ENCODE measurements at regions not wholly inside any gene's neighbourhood (a gene's known extent, or its start where the extent isn't known, plus 50 kb on each side); places are given as distances from the start of the nearest gene placed in this dataset.

DNA sequence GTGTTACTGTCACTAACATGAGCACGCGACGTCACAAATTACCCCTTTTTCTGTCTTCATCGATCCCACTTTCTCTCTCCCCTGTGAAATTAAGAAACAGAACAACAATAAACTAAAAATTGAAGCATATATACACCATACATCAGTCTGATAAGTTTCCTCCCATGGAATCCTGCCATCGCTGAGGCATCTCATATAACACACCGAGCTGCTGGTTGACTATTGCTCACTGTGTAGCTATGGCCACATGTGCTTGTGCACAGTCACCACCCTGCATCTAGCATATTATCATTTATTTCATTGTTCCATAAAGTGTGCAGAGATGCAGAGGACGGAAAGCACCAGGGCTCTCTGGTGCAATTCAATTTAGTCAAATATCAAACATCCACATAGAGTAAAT is 777.9 kb upstream of the ARRDC4 start (continued):
- TF ChIP-seq, protein P1, sequence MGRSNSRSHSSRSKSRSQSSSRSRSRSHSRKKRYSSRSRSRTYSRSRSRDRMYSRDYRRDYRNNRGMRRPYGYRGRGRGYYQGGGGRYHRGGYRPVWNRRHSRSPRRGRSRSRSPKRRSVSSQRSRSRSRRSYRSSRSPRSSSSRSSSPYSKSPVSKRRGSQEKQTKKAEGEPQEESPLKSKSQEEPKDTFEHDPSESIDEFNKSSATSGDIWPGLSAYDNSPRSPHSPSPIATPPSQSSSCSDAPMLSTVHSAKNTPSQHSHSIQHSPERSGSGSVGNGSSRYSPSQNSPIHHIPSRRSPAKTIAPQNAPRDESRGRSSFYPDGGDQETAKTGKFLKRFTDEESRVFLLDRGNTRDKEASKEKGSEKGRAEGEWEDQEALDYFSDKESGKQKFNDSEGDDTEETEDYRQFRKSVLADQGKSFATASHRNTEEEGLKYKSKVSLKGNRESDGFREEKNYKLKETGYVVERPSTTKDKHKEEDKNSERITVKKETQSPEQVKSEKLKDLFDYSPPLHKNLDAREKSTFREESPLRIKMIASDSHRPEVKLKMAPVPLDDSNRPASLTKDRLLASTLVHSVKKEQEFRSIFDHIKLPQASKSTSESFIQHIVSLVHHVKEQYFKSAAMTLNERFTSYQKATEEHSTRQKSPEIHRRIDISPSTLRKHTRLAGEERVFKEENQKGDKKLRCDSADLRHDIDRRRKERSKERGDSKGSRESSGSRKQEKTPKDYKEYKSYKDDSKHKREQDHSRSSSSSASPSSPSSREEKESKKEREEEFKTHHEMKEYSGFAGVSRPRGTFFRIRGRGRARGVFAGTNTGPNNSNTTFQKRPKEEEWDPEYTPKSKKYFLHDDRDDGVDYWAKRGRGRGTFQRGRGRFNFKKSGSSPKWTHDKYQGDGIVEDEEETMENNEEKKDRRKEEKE (IDR thresholded peaks at IDR 0.05; ENCODE audit: borderline replicate concordance in 1 of 2, control insufficient read depth in 1 of 2, low read depth in 2 of 2, low read length in 1 of 2) = no peak
- TF ChIP-seq, protein P2, sequence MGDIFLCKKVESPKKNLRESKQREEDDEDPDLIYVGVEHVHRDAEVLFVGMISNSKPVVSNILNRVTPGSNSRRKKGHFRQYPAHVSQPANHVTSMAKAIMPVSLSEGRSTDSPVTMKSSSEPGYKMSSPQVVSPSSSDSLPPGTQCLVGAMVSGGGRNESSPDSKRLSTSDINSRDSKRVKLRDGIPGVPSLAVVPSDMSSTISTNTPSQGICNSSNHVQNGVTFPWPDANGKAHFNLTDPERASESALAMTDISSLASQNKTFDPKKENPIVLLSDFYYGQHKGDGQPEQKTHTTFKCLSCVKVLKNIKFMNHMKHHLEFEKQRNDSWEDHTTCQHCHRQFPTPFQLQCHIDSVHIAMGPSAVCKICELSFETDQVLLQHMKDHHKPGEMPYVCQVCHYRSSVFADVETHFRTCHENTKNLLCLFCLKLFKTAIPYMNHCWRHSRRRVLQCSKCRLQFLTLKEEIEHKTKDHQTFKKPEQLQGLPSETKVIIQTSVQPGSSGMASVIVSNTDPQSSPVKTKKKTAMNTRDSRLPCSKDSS (IDR thresholded peaks at IDR 0.05; ENCODE audit: low read depth, partially characterized antibody) = no peak
- TF ChIP-seq, protein P3, sequence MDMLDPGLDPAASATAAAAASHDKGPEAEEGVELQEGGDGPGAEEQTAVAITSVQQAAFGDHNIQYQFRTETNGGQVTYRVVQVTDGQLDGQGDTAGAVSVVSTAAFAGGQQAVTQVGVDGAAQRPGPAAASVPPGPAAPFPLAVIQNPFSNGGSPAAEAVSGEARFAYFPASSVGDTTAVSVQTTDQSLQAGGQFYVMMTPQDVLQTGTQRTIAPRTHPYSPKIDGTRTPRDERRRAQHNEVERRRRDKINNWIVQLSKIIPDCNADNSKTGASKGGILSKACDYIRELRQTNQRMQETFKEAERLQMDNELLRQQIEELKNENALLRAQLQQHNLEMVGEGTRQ (CRISPR knock-in tag; IDR thresholded peaks at IDR 0.05) = no peak

DNA sequence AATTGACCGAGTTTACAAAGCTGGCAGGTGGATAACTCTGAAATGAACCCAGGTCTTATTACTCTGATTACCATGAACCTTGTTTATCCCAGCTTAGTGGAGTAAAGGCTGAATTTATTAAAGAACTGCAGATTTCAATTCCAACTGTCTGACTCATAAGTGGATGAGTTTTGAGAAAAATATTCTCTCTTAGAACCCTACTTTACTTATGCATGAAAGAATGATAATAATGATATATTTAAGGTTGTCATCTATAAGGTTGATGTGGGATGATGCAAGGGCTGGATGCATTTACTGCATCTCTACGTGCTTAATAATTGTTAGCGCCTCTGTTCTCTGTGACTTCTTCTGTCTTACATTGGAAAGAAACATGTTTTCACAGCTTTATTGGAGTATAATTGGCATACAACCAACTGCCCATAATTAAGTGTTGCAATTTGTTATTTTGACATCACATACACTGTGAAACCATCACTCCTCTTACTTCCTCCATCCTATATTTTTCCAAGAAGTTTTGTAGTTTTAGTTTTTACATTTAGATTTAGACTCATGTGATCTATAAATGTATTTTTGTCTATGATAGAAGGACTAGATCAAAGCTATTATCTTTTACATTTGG is 771.2 kb upstream of the ARRDC4 start:
- no peak for DNase-seq (ENCODE audit: extremely low read depth in 1 of 4, low spot score in 3 of 4)
- BruUV-seq (replicated peaks) = no TSS peak
- no peaks in the 10 kb centered on the region for H4K20me1 ChIP-seq (replicated peaks; ENCODE audit: control insufficient read depth, insufficient read depth, low read length)
- H3K4me2 ChIP-seq (ENCODE audit: insufficient read depth, low read length) = no peak overlapping the region
- no peak overlapping the region for H2AFZ ChIP-seq (ENCODE audit: low read depth, low read length)
- CTCF ChIA-PET (ENCODE audit: low intra/inter-chr PET ratio) = no interaction called here
- H3K27me3 ChIP-seq (ENCODE audit: control insufficient read depth in 2 of 2, insufficient read depth in 2 of 2, low read length in 2 of 2) = no peaks in the 10 kb centered on the region
- intact Hi-C loops (cut with micrococcal nuclease) (no loop called here), in situ Hi-C loops (cut with MboI) (no loop called here)
- no peak for ATAC-seq
- no peak for FAIRE-seq
- H3K36me3 ChIP-seq (ENCODE audit: control insufficient read depth, insufficient read depth, low read length) = no peaks in the 10 kb centered on the region
- POLR2A ChIA-PET = no interaction called here
- H3K9me1 ChIP-seq (ENCODE audit: control insufficient read depth, insufficient read depth, low read length) = no peaks in the 10 kb centered on the region
- H3K4me3 ChIP-seq = no peak overlapping the region
- H3K9ac ChIP-seq (ENCODE audit: insufficient read depth in 1 of 2, low read depth in 2 of 2, low read length in 2 of 2) = no peak overlapping the region
- 3% methylated on average over 3 of the region's 3 CpGs for WGBS (ENCODE audit: insufficient coverage, low coverage, missing lambda C conversion rate)
- H3K79me2 ChIP-seq (ENCODE audit: control insufficient read depth, insufficient read depth, low read length) = no peaks in the 10 kb centered on the region
- H3K9me3 ChIP-seq (replicated peaks; ENCODE audit: control insufficient read depth, insufficient read depth, low read depth, low read length) = no peaks in the 10 kb centered on the region
- no peak overlapping the region for H3K27ac ChIP-seq (ENCODE audit: extremely low read depth, low read depth, low read length)
- H3K4me1 ChIP-seq (replicated peaks in 1 of 2; ENCODE audit: control insufficient read depth in 2 of 2, insufficient read depth in 2 of 2, low read length in 2 of 2) = no peaks in the 10 kb centered on the region
- TF ChIP-seq ZNF696 (CRISPR knock-in tag; conservative IDR thresholded peaks at IDR 0.05) (no peak), ZNF311 (CRISPR knock-in tag; IDR thresholded peaks at IDR 0.05) (no peak), HDAC1 (IDR thresholded peaks at IDR 0.05) (no peak), LARP7 (IDR thresholded peaks at IDR 0.05) (no peak)
- TF ChIP-seq, protein P4, sequence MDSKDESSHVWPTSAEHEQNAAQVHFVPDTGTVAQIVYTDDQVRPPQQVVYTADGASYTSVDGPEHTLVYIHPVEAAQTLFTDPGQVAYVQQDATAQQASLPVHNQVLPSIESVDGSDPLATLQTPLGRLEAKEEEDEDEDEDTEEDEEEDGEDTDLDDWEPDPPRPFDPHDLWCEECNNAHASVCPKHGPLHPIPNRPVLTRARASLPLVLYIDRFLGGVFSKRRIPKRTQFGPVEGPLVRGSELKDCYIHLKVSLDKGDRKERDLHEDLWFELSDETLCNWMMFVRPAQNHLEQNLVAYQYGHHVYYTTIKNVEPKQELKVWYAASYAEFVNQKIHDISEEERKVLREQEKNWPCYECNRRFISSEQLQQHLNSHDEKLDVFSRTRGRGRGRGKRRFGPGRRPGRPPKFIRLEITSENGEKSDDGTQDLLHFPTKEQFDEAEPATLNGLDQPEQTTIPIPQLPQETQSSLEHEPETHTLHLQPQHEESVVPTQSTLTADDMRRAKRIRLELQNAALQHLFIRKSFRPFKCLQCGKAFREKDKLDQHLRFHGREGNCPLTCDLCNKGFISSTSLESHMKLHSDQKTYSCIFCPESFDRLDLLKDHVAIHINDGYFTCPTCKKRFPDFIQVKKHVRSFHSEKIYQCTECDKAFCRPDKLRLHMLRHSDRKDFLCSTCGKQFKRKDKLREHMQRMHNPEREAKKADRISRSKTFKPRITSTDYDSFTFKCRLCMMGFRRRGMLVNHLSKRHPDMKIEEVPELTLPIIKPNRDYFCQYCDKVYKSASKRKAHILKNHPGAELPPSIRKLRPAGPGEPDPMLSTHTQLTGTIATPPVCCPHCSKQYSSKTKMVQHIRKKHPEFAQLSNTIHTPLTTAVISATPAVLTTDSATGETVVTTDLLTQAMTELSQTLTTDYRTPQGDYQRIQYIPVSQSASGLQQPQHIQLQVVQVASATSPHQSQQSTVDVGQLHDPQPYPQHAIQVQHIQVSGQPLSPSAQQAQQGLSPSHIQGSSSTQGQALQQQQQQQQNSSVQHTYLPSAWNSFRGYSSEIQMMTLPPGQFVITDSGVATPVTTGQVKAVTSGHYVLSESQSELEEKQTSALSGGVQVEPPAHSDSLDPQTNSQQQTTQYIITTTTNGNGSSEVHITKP (IDR thresholded peaks at IDR 0.05; ENCODE audit: partially characterized antibody) = no peak
- TF ChIP-seq, protein P5, sequence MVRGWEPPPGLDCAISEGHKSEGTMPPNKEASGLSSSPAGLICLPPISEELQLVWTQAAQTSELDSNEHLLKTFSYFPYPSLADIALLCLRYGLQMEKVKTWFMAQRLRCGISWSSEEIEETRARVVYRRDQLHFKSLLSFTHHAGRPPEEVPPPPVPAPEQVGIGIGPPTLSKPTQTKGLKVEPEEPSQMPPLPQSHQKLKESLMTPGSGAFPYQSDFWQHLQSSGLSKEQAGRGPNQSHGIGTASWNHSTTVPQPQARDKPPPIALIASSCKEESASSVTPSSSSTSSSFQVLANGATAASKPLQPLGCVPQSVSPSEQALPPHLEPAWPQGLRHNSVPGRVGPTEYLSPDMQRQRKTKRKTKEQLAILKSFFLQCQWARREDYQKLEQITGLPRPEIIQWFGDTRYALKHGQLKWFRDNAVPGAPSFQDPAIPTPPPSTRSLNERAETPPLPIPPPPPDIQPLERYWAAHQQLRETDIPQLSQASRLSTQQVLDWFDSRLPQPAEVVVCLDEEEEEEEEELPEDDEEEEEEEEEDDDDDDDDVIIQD (CRISPR knock-in tag; IDR thresholded peaks at IDR 0.05) = no peak

All from K562 (cell line).